D721Med (cell line): ENCODE measurements at regions not wholly inside any gene's neighbourhood (a gene's known extent, or its start where the extent isn't known, plus 50 kb on each side); places are given as distances from the start of the nearest gene placed in this dataset.

Source experiments
- DNase-seq: peaks from one replicate; pipeline ENCODE4 v3.0.0; 2011; ENCODE audit warnings: low spot score; ENCODE audit not compliant: insufficient read length
- FAIRE-seq: peaks from 2 replicates; lab custom pipeline; 2011; peaks lifted over from hg19 to GRCh38; lab: Jason Lieb, UNC
- CTCF ChIP-seq: IDR thresholded peaks from 2 replicates; pipeline ENCODE4 v1.5.1; 2012; ENCODE audit warnings: mild to moderate bottlenecking, control low read depth; ENCODE audit not compliant: insufficient read depth; ENCODE audit errors: missing control alignments

- TF ChIP-seq CTCF = no peak
- FAIRE-seq (no peak), DNase-seq (no peak)
Observed at GRCh38 chr12:105862163-105862821, 276.5 kb downstream of the NUAK1 start.

- FAIRE-seq (no peak), DNase-seq (no peak)
- no peak for TF ChIP-seq CTCF
Observed at GRCh38 chr12:105864316-105864715, 274.4 kb downstream of the NUAK1 start.

- no peak for FAIRE-seq
- TF ChIP-seq CTCF = no peak
- no peak for DNase-seq
Observed at GRCh38 chr12:105864901-105865300, 273.9 kb downstream of the NUAK1 start.

GRCh38 chr12:105865886-105866285 lies 272.9 kb downstream of the NUAK1 start:
- FAIRE-seq = no peak

GRCh38 chr12:105874121-105874520 lies 264.6 kb downstream of the NUAK1 start:
- FAIRE-seq (no peak), DNase-seq (no peak)
- TF ChIP-seq CTCF = no peak

More at GRCh38 chr12:105865886-105866285, 272.9 kb downstream of the NUAK1 start:
- DNase-seq = no peak
- TF ChIP-seq CTCF = no peak

GRCh38 chr12:105876396-105876927 lies 262.3 kb downstream of the NUAK1 start:
- no peak for DNase-seq
- TF ChIP-seq CTCF = no peak
- FAIRE-seq = no peak

GRCh38 chr12:105878964-105879363 lies 259.8 kb downstream of the NUAK1 start:
- no peak for TF ChIP-seq CTCF
- FAIRE-seq = no peak
- no peak for DNase-seq
